ENCODE measurements at regions not wholly inside any gene's neighbourhood (a gene's known extent, or its start where the extent isn't known, plus 50 kb on each side); places are given as distances from the start of the nearest gene placed in this dataset.

- no peak for DNase-seq (ENCODE audit: low read depth, low spot score)
- ChIA-PET CTCF (no interaction called here), POLR2A (no interaction called here)
- no peak for TF ChIP-seq CTCF (IDR thresholded peaks at IDR 0.05; ENCODE audit: insufficient read depth, low read length, missing control alignments)
- H3K4me3 ChIP-seq (ENCODE audit: low read depth, low read length), result no peak overlapping the region
These were observed 60.3 kb upstream of the NEK6 start for GRCh38 chr9:124197177-124198095.

GRCh38 chr9:124198331-124198730 lies 59.4 kb upstream of the NEK6 start:
- no peak for TF ChIP-seq CTCF (IDR thresholded peaks at IDR 0.05; ENCODE audit: insufficient read depth, low read length, missing control alignments)
- ChIA-PET POLR2A (no interaction called here), CTCF (no interaction called here)
- no peak overlapping the region for H3K4me3 ChIP-seq (ENCODE audit: low read depth, low read length)
- no peak for DNase-seq (ENCODE audit: low read depth, low spot score)

GRCh38 chr9:124198948-124199347 lies 58.8 kb upstream of the NEK6 start:
- CTCF ChIA-PET, result no interaction called here
- no peak for DNase-seq (ENCODE audit: low read depth, low spot score)
- POLR2A ChIA-PET, result no interaction called here
- no peak for TF ChIP-seq CTCF (IDR thresholded peaks at IDR 0.05; ENCODE audit: insufficient read depth, low read length, missing control alignments)
- H3K4me3 ChIP-seq (ENCODE audit: low read depth, low read length), result no peak overlapping the region

GRCh38 chr9:124199474-124199873 lies 58.3 kb upstream of the NEK6 start:
- POLR2A ChIA-PET, result no interaction called here
- DNase-seq (ENCODE audit: low read depth, low spot score), result no peak
- no peak for TF ChIP-seq CTCF (IDR thresholded peaks at IDR 0.05; ENCODE audit: insufficient read depth, low read length, missing control alignments)
- CTCF ChIA-PET, result no interaction called here
- H3K4me3 ChIP-seq (ENCODE audit: low read depth, low read length), result no peak overlapping the region

- no peak overlapping the region for H3K4me3 ChIP-seq (ENCODE audit: low read depth, low read length)
- ChIA-PET CTCF (no interaction called here), POLR2A (no interaction called here)
- no peak for TF ChIP-seq CTCF (IDR thresholded peaks at IDR 0.05; ENCODE audit: insufficient read depth, low read length, missing control alignments)
- DNase-seq (ENCODE audit: low read depth, low spot score), result no peak
These were observed 55.2 kb upstream of the NEK6 start for GRCh38 chr9:124202447-124202971.

GRCh38 chr9:124205686-124206352 lies 51.9 kb upstream of the NEK6 start:
- POLR2A ChIA-PET, result no interaction called here
- no peak for TF ChIP-seq CTCF (IDR thresholded peaks at IDR 0.05; ENCODE audit: insufficient read depth, low read length, missing control alignments)
- DNase-seq (ENCODE audit: low read depth, low spot score), result no peak
- no peak overlapping the region for H3K4me3 ChIP-seq (ENCODE audit: low read depth, low read length)
- CTCF ChIA-PET, result no interaction called here

Data from AG04449 (cell line).